Parathyroid adenoma (tissue), 2 donors: ENCODE measurements at regions not wholly inside any gene's neighbourhood (a gene's known extent, or its start where the extent isn't known, plus 50 kb on each side); places are given as distances from the start of the nearest gene placed in this dataset.

Source experiments
- H2AFZ ChIP-seq: fragments of 300-600 bp; sonication (generic); one replicate; pipeline ENCODE4 v1.7.0; 2017; ENCODE audit warnings: antibody characterized with exemption, mild to moderate bottlenecking
- H3K27ac ChIP-seq: fragments of 300-600 bp; sonication (generic); one replicate; pipeline ENCODE4 v1.7.0; 2017
- H3K27me3 ChIP-seq: fragments of 300-600 bp; sonication (generic); one replicate; pipeline ENCODE4 v1.7.0; 2017; ENCODE audit warnings: low read length; ENCODE audit not compliant: control insufficient read depth, insufficient read depth
- H3K36me3 ChIP-seq: fragments of 300-600 bp; sonication (generic); one replicate; pipeline ENCODE4 v1.7.0; 2017; ENCODE audit warnings: low read length; ENCODE audit not compliant: control insufficient read depth, insufficient read depth
- H3K4me1 ChIP-seq: fragments of 300-600 bp; sonication (generic); one replicate; pipeline ENCODE4 v1.7.0; 2017; ENCODE audit warnings: control low read depth
- H3K4me2 ChIP-seq: fragments of 300-600 bp; sonication (generic); one replicate; pipeline ENCODE4 v1.7.0; 2017; ENCODE audit warnings: low read length
- H3K4me3 ChIP-seq: fragments of 300-600 bp; sonication (generic); one replicate; pipeline ENCODE4 v1.7.0; 2017; ENCODE audit warnings: low read depth, low read length
- H3K79me2 ChIP-seq: fragments of 300-600 bp; sonication (generic); one replicate; pipeline ENCODE4 v1.7.0; 2017; ENCODE audit warnings: control low read depth
- H3K9ac ChIP-seq: fragments of 300-600 bp; sonication (generic); one replicate; pipeline ENCODE4 v1.7.0; 2017; ENCODE audit warnings: mild to moderate bottlenecking
- H3K9me3 ChIP-seq: fragments of 300-600 bp; sonication (generic); one replicate; pipeline ENCODE4 v1.7.0; 2017; ENCODE audit warnings: low read length; ENCODE audit not compliant: control insufficient read depth
- CTCF ChIP-seq: fragments of 300-600 bp; sonication (generic); IDR thresholded peaks from one replicate; pipeline ENCODE4 v1.7.0; 2017; ENCODE audit warnings: antibody characterized with exemption, mild to moderate bottlenecking
- donor health status: primary hyperparathyroidism.

- Histone ChIP-seq H3K9ac (no peak overlapping the region), H3K9me3 (no peaks in the 10 kb centered on the region), H3K27ac (no peak overlapping the region), H3K27me3 (no peaks in the 10 kb centered on the region), H3K79me2 (no peaks in the 10 kb centered on the region), H3K4me2 (no peak overlapping the region), H2AFZ (no peak overlapping the region), H3K36me3 (no peaks in the 10 kb centered on the region), H3K4me3 (no peak overlapping the region), H3K4me1 (no peaks in the 10 kb centered on the region)
- TF ChIP-seq CTCF, result no peak
Observed at GRCh38 chr7:136549756-136550155, 318.7 kb upstream of the CHRM2 start.

- no peak overlapping the region for H2AFZ ChIP-seq
Observed at GRCh38 chr7:136533732-136534131, 334.7 kb upstream of the CHRM2 start.

GRCh38 chr7:136530831-136531230 lies 337.6 kb upstream of the CHRM2 start:
- Histone ChIP-seq H3K27me3 (no peaks in the 10 kb centered on the region), H3K27ac (no peak overlapping the region), H3K9me3 (no peaks in the 10 kb centered on the region), H3K9ac (no peak overlapping the region), H3K4me2 (no peak overlapping the region), H2AFZ (no peak overlapping the region), H3K4me1 (no peaks in the 10 kb centered on the region), H3K36me3 (no peaks in the 10 kb centered on the region), H3K4me3 (no peak overlapping the region), H3K79me2 (no peaks in the 10 kb centered on the region)
- TF ChIP-seq CTCF, result no peak

More at GRCh38 chr7:136533732-136534131, 334.7 kb upstream of the CHRM2 start:
- H3K27me3 ChIP-seq, result no peaks in the 10 kb centered on the region
- TF ChIP-seq CTCF, result no peak
- no peak overlapping the region for H3K4me2 ChIP-seq
- H3K4me3 ChIP-seq, result no peak overlapping the region
- H3K9ac ChIP-seq, result no peak overlapping the region
- H3K27ac ChIP-seq, result no peak overlapping the region
- no peaks in the 10 kb centered on the region for H3K9me3 ChIP-seq
- H3K4me1 ChIP-seq, result no peaks in the 10 kb centered on the region
- H3K36me3 ChIP-seq, result no peaks in the 10 kb centered on the region
- H3K79me2 ChIP-seq, result no peaks in the 10 kb centered on the region

- Histone ChIP-seq H3K9me3 (no peaks in the 10 kb centered on the region), H3K4me3 (no peak overlapping the region), H3K4me1 (no peaks in the 10 kb centered on the region), H2AFZ (no peak overlapping the region), H3K27me3 (no peaks in the 10 kb centered on the region), H3K79me2 (no peaks in the 10 kb centered on the region), H3K36me3 (no peaks in the 10 kb centered on the region), H3K4me2 (no peak overlapping the region), H3K9ac (no peak overlapping the region), H3K27ac (no peak overlapping the region)
- TF ChIP-seq CTCF, result no peak
Observed at GRCh38 chr7:136528329-136528728, 340.1 kb upstream of the CHRM2 start.

- H3K9me3 ChIP-seq, result no peaks in the 10 kb centered on the region
- no peak overlapping the region for H3K4me3 ChIP-seq
- TF ChIP-seq CTCF, result no peak
- no peaks in the 10 kb centered on the region for H3K4me1 ChIP-seq
- H3K27ac ChIP-seq, result no peak overlapping the region
- H3K9ac ChIP-seq, result no peak overlapping the region
- no peak overlapping the region for H2AFZ ChIP-seq
- H3K36me3 ChIP-seq, result no peaks in the 10 kb centered on the region
- no peaks in the 10 kb centered on the region for H3K27me3 ChIP-seq
- no peaks in the 10 kb centered on the region for H3K79me2 ChIP-seq
- no peak overlapping the region for H3K4me2 ChIP-seq
Observed at GRCh38 chr7:136527554-136527953, 340.9 kb upstream of the CHRM2 start.
